Sigmoid colon (tissue), 3 donors: ENCODE measurements at regions not wholly inside any gene's neighbourhood (a gene's known extent, or its start where the extent isn't known, plus 50 kb on each side); places are given as distances from the start of the nearest gene placed in this dataset.

Experiments
- CTCF ChIP-seq, 4 experiments: fragments of 450-650 bp in 3 of 4; fragments of 200-600 bp in 1 of 4; IDR thresholded peaks; one replicate each; pipeline ENCODE4 v1.5.1; 2016 to 2019; ENCODE audit warnings: antibody characterized with exemption in 4 of 4, mild to moderate bottlenecking in 3 of 4, moderate library complexity in 2 of 4
- POLR2A ChIP-seq, 2 donors: fragments of 450-650 bp; IDR thresholded peaks; one replicate each; pipeline ENCODE4 v1.6.1; 2016; ENCODE audit warnings: antibody characterized with exemption in 2 of 2, mild to moderate bottlenecking in 2 of 2, moderate library complexity in 2 of 2

GRCh38 chr1:56115701-56116100 is 463.7 kb downstream of the PLPP3 start:
- TF ChIP-seq CTCF (IDR thresholded peaks at IDR 0.05) (no peak), POLR2A (IDR thresholded peaks at IDR 0.05) (no peak)
